ENCODE measurements at regions not wholly inside any gene's neighbourhood (a gene's known extent, or its start where the extent isn't known, plus 50 kb on each side); places are given as distances from the start of the nearest gene placed in this dataset.

GRCh38 chr3:107969525-107969924, 121.3 kb downstream of the CD47 start:
- TF ChIP-seq, protein P1, sequence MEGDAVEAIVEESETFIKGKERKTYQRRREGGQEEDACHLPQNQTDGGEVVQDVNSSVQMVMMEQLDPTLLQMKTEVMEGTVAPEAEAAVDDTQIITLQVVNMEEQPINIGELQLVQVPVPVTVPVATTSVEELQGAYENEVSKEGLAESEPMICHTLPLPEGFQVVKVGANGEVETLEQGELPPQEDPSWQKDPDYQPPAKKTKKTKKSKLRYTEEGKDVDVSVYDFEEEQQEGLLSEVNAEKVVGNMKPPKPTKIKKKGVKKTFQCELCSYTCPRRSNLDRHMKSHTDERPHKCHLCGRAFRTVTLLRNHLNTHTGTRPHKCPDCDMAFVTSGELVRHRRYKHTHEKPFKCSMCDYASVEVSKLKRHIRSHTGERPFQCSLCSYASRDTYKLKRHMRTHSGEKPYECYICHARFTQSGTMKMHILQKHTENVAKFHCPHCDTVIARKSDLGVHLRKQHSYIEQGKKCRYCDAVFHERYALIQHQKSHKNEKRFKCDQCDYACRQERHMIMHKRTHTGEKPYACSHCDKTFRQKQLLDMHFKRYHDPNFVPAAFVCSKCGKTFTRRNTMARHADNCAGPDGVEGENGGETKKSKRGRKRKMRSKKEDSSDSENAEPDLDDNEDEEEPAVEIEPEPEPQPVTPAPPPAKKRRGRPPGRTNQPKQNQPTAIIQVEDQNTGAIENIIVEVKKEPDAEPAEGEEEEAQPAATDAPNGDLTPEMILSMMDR (IDR thresholded peaks at IDR 0.05; ENCODE audit: low read depth, low read length), result no peak
- no peak for TF ChIP-seq MAX (IDR thresholded peaks at IDR 0.05; ENCODE audit: low read depth, low read length)
